Activated naive CD8-positive, alpha-beta T cell treated with anti-CD3 and anti-CD28 coated beads for 36 hours (primary cell): ENCODE measurements at regions not wholly inside any gene's neighbourhood (a gene's known extent, or its start where the extent isn't known, plus 50 kb on each side); places are given as distances from the start of the nearest gene placed in this dataset.

Source experiments
- DNase-seq: peaks from one replicate; pipeline ENCODE4 v3.0.0; 2021
- H3K27ac Mint-ChIP-seq: one replicate; pipeline ENCODE4 v1.8.0; 2022; ENCODE audit warnings: mild to moderate bottlenecking, moderate library complexity, mixed read lengths
- H3K27me3 Mint-ChIP-seq: one replicate; pipeline ENCODE4 v1.8.0; 2022; ENCODE audit warnings: mild to moderate bottlenecking, mixed read lengths
- H3K36me3 Mint-ChIP-seq: one replicate; pipeline ENCODE4 v1.8.0; 2021; ENCODE audit warnings: mild to moderate bottlenecking, mixed read lengths
- H3K4me1 Mint-ChIP-seq: one replicate; pipeline ENCODE4 v1.8.0; 2021; ENCODE audit warnings: mixed read lengths
- H3K4me3 Mint-ChIP-seq: one replicate; pipeline ENCODE4 v1.8.0; 2022; ENCODE audit warnings: mild to moderate bottlenecking, moderate library complexity, mixed read lengths
- H3K9me3 Mint-ChIP-seq: one replicate; pipeline ENCODE4 v1.8.0; 2022; ENCODE audit warnings: mixed read lengths

DNA sequence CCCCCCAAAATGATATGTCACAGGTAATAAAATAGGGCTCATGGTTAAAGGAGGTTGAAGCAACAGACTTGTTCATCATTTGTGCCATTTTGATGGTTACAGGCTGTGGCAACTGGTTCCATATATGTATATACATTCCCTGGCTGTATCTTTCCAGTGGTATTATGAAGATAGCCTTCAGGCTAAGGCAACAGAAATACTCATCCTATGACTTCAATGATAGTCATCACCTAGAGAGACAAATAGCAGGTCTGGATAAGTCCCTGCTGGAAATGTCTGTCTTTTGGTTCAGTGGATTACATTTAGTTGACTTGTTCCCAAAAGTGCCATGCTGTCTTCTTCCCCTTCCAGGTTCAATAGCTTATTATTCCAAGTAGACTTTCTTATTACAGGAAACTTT, 997.4 kb downstream of the FLRT2 start:
- H3K4me3 Mint-ChIP-seq, result no peak overlapping the region

DNA sequence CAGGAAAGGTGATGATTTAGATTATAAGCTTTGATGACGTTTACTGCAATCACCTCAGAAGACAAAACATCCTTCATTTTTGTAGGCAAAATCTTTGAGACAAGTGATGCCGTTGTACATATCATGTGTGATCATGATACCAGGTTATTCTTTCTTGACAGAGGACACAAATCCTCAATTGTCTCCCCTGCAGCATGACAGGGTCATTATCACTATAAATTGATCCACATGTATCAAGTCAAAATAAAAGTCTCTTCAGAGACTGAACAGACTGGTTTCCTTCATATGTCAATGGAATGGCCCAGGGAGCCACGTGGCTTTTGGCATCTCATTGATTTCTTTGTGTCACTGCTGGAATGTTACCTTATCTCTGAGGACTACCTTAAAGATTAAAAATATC, 995.7 kb downstream of the FLRT2 start:
- no peaks in the 10 kb centered on the region for H3K27me3 Mint-ChIP-seq
- no peaks in the 10 kb centered on the region for H3K4me1 Mint-ChIP-seq
- no peaks in the 10 kb centered on the region for H3K9me3 Mint-ChIP-seq
- H3K36me3 Mint-ChIP-seq, result no peaks in the 10 kb centered on the region
- H3K4me3 Mint-ChIP-seq, result no peak overlapping the region
- no peak for DNase-seq
- H3K27ac Mint-ChIP-seq, result no peak overlapping the region

More for the DNA sequence above, 997.4 kb downstream of the FLRT2 start:
- DNase-seq, result no peak
- Mint-ChIP-seq H3K9me3 (no peaks in the 10 kb centered on the region), H3K27me3 (no peaks in the 10 kb centered on the region), H3K4me1 (no peaks in the 10 kb centered on the region), H3K36me3 (no peaks in the 10 kb centered on the region), H3K27ac (no peak overlapping the region)

DNA sequence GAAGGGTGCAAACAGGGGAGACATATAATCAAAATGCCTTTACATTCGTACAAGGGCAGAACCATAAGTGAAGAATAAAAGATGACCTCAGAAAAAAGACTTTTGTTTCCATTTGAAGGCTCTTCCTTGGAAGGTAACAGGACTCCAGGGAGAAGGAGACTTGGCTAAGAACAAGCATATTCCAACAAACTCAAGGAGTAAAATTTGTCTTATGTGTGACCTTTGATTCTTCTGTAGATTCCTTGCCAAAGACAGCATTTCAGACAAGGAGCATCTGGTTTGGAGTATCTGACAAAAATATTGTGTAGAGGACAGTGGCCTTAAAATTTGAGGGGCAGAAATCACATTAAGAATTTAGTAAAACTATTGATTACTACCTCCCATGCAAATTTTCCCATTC, 991.9 kb downstream of the FLRT2 start:
- Mint-ChIP-seq H3K36me3 (no peaks in the 10 kb centered on the region), H3K27me3 (no peaks in the 10 kb centered on the region), H3K4me3 (no peak overlapping the region), H3K27ac (no peak overlapping the region), H3K9me3 (no peaks in the 10 kb centered on the region), H3K4me1 (no peaks in the 10 kb centered on the region)
- no peak for DNase-seq

DNA sequence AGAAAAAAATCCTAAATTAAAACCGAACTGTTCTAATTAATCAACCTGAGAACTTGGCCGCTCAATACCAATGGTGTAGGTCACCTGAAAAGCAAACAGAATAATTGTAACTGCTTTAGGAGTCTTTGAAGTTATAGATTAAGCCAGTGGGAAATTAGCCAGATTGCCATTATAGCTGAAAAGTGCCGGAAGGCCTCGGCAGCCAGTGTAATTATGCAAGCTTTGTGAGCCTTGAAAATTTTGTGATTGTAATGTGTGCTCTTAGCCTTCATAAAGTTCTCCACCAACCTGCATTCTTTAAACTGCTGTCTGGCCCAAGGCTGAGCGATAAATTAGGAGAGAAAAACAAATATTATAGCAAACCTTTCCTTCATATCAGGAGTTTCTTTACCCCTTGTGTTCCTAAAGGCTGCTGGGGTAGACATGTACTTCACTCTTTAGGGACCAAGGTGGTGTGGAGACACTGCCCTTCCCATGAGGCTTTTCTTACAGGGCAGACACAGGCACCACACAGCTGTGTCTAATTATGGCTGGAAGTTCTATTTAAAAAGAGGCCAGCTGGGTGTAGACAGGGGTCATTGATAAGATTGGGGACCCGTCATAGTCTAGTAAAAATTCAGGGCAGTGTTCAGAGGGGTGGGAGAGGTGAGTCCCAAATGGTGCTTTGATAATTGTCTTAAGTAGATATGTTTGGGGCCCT, 991.2 kb downstream of the FLRT2 start:
- H3K27me3 Mint-ChIP-seq, result no peaks in the 10 kb centered on the region
- no peak overlapping the region for H3K27ac Mint-ChIP-seq
- H3K4me1 Mint-ChIP-seq, result no peaks in the 10 kb centered on the region
- no peaks in the 10 kb centered on the region for H3K36me3 Mint-ChIP-seq
- H3K4me3 Mint-ChIP-seq, result no peak overlapping the region
- no peak for DNase-seq
- no peaks in the 10 kb centered on the region for H3K9me3 Mint-ChIP-seq

DNA sequence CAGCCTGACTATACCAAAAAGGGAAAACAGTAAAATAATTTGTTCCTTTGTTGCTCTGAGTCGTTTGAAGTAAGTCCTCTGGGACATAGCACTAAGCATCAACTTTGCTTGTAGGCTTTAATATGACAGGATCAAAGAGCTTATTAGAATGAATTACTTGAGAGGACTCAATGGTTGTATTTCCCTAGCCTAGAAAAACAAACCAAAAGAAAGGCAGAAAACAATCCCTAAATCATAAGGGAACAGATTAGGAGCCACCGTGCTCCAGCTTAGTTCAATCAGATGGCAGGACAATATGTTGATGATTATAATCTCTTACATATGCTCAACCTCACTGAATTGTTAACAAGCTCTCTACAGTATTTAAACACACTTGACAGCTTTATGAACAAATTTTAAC, 988.4 kb downstream of the FLRT2 start:
- Mint-ChIP-seq H3K27ac (no peak overlapping the region), H3K4me3 (no peak overlapping the region), H3K9me3 (no peaks in the 10 kb centered on the region), H3K36me3 (no peaks in the 10 kb centered on the region), H3K4me1 (no peaks in the 10 kb centered on the region), H3K27me3 (no peaks in the 10 kb centered on the region)
- no peak for DNase-seq

DNA sequence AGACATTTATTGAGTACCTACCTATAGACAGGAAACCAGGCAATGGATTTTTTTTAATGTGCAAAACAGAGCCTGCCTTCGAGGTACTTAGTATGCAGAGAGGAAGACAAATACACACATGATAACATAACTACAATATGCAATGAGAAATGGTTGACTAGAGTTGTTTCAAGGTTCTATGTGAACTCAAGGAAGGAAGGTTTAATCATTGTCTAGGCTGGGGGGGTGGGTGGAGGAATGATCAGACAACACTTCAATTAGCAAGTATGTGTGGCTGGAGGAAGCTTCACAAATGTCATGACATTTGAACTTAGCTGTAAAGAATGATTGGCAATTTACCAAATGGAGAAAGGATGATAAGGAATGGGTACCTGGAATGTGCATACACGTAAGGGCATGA, 985.3 kb downstream of the FLRT2 start:
- DNase-seq, result no peak
- no peak overlapping the region for H3K4me3 Mint-ChIP-seq
- H3K27me3 Mint-ChIP-seq, result no peaks in the 10 kb centered on the region
- no peaks in the 10 kb centered on the region for H3K9me3 Mint-ChIP-seq
- H3K36me3 Mint-ChIP-seq, result no peaks in the 10 kb centered on the region
- no peaks in the 10 kb centered on the region for H3K4me1 Mint-ChIP-seq
- H3K27ac Mint-ChIP-seq, result no peak overlapping the region

DNA sequence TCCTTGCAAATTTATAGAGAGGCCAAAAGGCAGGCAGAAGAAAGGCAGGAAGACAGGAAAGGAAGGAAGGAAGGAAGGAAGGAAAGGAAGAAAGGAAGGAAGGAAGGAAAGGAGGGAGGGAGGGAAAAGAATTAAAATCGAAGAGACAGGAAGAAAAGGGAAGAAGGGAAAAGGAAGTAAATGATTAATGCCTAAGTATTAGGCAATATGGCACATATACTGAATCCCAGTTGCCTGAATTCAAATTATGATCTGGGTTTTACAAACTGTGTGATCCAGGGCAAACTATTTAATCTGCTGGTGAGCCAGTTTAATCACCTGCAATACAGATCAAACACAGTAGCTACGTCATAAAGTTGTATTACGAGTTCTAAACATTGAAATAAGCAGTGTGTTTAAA, 983.6 kb downstream of the FLRT2 start:
- no peak overlapping the region for H3K4me3 Mint-ChIP-seq
- no peak for DNase-seq
- H3K27me3 Mint-ChIP-seq, result no peaks in the 10 kb centered on the region
- H3K36me3 Mint-ChIP-seq, result no peaks in the 10 kb centered on the region
- no peaks in the 10 kb centered on the region for H3K9me3 Mint-ChIP-seq
- H3K27ac Mint-ChIP-seq, result no peak overlapping the region
- no peaks in the 10 kb centered on the region for H3K4me1 Mint-ChIP-seq

DNA sequence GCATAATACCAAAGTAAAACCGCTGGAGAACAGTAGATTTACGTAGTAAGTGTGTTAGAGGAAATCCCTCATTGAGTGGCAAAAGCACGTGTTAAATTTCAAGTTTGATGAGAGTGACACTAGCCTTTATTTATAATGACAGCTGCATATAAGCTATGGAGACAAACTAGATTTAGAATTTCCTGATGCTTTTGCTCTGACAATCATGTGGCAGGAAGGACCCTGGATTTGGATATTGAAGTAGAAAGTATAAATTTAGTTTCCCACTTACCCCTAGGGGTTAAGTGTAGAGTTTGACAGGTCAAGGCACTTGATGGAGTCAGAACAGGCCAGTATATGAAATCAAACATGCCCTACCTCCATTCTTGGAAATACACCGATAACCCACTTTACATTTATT, 983.1 kb downstream of the FLRT2 start:
- no peaks in the 10 kb centered on the region for H3K27me3 Mint-ChIP-seq
- H3K4me3 Mint-ChIP-seq, result no peak overlapping the region
- no peaks in the 10 kb centered on the region for H3K9me3 Mint-ChIP-seq
- no peak overlapping the region for H3K27ac Mint-ChIP-seq
- H3K4me1 Mint-ChIP-seq, result no peaks in the 10 kb centered on the region
- no peaks in the 10 kb centered on the region for H3K36me3 Mint-ChIP-seq
- no peak for DNase-seq

DNA sequence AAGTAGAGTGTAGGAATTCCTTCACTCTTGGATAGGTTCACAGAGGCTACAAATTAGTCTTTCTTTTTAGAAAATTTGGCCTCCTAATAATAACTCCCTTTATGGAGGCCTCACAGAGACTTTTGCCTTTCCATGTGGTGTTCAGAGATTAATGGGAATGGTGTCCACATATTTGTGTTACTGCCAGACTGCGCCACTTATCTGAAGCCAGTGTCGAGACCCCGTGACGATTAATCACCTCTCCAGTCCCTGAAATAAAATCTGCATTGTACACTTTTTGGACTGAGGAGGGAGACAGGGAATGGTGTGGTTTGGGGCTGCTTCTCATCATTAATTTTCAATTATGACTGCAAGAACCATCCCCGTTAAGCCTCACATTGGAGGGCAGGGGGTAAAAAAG, 980.5 kb downstream of the FLRT2 start:
- Mint-ChIP-seq H3K9me3 (no peaks in the 10 kb centered on the region), H3K27ac (no peak overlapping the region), H3K4me1 (no peaks in the 10 kb centered on the region), H3K4me3 (no peak overlapping the region), H3K36me3 (no peaks in the 10 kb centered on the region), H3K27me3 (no peaks in the 10 kb centered on the region)
- DNase-seq, result no peak

DNA sequence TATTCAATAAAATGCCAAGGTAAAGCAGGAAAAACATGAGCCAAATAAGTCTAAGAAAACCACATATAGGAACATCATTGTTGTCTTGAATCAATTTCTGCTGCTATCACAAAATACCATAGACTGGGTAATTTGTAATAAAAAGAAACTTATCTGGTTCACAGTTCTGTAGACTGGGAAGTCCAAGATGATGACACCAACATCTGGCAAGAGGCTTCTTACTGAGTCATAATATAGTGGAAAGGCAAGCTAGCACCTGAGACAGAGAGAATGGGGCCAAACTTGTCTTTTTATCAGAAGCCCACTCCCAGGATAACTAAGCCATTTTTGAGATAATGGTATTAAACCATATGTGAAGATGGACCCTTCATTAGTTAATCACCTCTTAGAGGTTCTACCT, 975.9 kb downstream of the FLRT2 start:
- Mint-ChIP-seq H3K4me3 (no peak overlapping the region), H3K27ac (no peak overlapping the region), H3K27me3 (no peaks in the 10 kb centered on the region), H3K4me1 (peaks cover 4% of the 10 kb centered on the region), H3K9me3 (no peaks in the 10 kb centered on the region), H3K36me3 (no peaks in the 10 kb centered on the region)
- DNase-seq, result no peak

DNA sequence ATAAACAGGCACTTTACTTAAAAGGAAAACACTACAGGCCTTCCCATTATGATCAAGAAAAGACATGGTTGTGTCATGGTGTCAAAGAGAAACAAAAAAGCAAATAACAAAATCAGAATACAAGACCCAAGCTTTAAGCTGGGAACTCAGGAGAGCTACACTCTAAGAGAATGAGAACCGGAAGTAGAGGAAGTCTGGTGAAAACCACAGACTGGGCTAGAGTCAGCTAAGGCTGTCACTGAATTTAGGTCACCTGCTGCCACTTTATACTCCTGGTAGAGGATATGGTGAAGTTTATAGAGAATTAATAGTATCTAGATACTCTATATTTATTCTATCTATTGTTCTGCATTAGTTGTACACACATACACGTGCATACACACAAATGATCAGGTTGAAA, 971.7 kb downstream of the FLRT2 start:
- Mint-ChIP-seq H3K4me3 (no peak overlapping the region), H3K27me3 (no peaks in the 10 kb centered on the region), H3K36me3 (no peaks in the 10 kb centered on the region), H3K9me3 (no peaks in the 10 kb centered on the region), H3K4me1 (peaks cover 4% of the 10 kb centered on the region), H3K27ac (no peak overlapping the region)
- DNase-seq, result no peak

DNA sequence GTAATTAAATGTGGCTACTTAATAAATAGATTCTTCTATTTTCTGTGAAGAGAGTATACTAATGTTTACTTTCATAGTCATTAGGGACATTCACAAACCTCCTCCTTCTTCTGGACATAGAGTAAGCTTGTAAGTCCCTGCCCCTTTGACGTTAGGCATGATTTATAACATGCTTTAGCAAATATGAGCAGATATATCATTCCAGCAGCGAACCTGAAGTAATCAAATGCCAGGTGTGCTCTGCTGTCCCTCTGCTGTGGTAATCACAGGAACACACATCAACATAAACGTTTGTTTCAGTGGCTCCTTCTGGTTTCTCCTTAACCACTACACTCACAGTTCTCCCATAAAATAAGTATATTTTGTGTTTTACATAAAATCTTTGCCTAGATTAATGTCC, 961.8 kb downstream of the FLRT2 start:
- no peak for DNase-seq
- peaks cover 1% of the 10 kb centered on the region for H3K9me3 Mint-ChIP-seq
- H3K4me3 Mint-ChIP-seq, result no peak overlapping the region
- no peaks in the 10 kb centered on the region for H3K4me1 Mint-ChIP-seq
- H3K27me3 Mint-ChIP-seq, result no peaks in the 10 kb centered on the region
- H3K27ac Mint-ChIP-seq, result no peak overlapping the region
- no peaks in the 10 kb centered on the region for H3K36me3 Mint-ChIP-seq

DNA sequence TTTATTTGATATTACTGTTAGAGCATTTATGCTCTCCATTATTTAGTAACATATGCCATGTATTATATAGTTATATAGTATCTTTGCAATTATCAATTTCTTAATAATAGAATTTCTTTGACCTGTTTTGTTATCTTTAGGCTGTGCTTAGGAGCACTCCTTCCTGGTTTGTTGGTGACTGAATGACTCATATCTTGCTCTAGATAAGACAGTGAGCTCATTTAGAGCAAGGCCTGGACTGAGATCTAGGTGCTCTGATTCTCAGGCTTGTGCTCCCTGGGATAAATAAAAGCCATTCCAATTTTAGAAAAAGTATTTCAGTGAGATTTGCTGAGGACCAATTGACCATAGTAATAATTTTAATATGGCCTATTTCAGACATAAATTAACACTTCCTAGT, 951.2 kb downstream of the FLRT2 start:
- no peaks in the 10 kb centered on the region for H3K36me3 Mint-ChIP-seq
- no peak overlapping the region for H3K27ac Mint-ChIP-seq
- no peaks in the 10 kb centered on the region for H3K27me3 Mint-ChIP-seq
- H3K4me1 Mint-ChIP-seq, result no peaks in the 10 kb centered on the region
- H3K4me3 Mint-ChIP-seq, result no peak overlapping the region
- no peak for DNase-seq
- no peaks in the 10 kb centered on the region for H3K9me3 Mint-ChIP-seq

DNA sequence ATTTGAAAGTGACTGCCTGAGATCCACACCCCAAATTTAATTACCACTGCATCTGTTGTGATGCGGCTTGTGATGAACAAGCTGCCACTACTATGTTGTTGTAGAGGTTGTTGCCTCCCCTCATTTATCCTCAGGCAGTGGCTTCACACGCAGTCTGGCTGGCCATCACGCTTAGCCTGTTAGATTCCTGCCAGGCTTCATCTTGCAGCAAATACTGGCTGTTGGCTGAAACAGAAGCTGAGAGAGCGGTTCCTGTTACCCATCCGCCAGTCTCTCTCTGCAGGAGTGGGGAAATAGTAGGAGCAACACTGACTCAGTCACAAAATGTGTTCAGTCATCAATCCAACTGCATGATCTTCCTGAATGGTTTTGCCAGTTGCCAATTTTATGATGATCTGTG, 934.4 kb downstream of the FLRT2 start:
- H3K4me1 Mint-ChIP-seq, result no peaks in the 10 kb centered on the region
- no peak for DNase-seq
- H3K27me3 Mint-ChIP-seq, result no peaks in the 10 kb centered on the region
- no peak overlapping the region for H3K4me3 Mint-ChIP-seq
- H3K36me3 Mint-ChIP-seq, result no peaks in the 10 kb centered on the region
- no peak overlapping the region for H3K27ac Mint-ChIP-seq
- no peaks in the 10 kb centered on the region for H3K9me3 Mint-ChIP-seq

DNA sequence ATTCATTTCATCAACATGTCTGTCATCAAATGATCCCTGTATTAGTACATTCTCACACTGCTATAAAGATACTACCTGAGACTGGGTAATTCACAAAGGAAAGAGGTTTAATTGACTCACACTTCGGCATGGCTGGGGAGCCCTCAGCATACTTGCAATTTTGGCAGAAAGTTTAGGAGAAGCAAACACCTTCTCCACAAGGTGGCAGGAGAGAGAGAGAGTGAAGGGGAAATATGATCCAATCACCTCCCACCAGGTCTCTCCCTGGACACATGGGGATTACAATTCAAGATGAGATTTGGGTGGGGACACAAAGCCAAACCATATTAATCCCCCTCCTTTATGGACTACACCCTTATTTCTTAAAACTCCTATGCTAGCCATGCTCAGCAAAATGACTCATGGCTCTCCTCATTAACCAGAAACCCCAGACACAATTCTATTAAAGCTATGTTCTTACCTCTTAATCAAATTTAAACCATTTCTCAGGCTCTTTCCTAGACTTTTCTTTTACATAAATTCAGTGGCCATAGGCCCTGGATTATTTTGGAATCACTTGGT, 932.3 kb downstream of the FLRT2 start:
- Mint-ChIP-seq H3K9me3 (no peaks in the 10 kb centered on the region), H3K36me3 (no peaks in the 10 kb centered on the region), H3K27ac (no peak overlapping the region), H3K27me3 (no peaks in the 10 kb centered on the region), H3K4me1 (no peaks in the 10 kb centered on the region), H3K4me3 (no peak overlapping the region)
- no peak for DNase-seq

DNA sequence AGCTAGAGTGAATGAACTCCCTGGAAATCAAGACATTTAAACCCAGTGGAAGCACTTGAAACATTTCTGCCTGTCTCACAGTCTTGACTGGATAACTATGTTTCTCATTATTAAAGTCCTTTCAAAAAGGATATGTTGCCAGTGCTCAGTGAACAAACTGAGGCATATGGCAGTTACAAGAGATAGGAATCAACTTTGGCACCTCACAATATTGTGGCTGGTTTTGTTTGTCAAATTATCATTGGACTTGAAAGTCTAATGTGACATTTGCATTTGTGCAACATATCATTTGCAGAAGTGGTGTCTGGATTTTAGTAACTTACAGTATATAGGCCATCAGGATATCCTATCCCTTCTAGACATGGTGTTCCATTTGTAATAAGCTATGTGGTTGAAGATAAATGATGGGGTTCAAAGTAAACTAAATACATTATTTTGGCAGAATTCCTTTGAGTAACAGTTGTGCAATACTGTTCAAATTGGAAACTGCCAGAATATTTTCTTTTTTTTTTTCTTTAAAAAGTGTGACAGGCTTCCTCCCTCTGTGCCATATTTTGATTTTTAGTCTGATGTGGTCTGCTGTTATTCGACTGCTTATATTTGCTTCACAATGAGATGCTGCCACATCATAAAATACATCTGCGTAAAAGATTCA, 927.7 kb downstream of the FLRT2 start:
- DNase-seq, result no peak
- no peak overlapping the region for H3K27ac Mint-ChIP-seq

More for the DNA sequence above, 927.7 kb downstream of the FLRT2 start:
- H3K9me3 Mint-ChIP-seq, result no peaks in the 10 kb centered on the region
- no peaks in the 10 kb centered on the region for H3K4me1 Mint-ChIP-seq
- no peaks in the 10 kb centered on the region for H3K36me3 Mint-ChIP-seq
- H3K27me3 Mint-ChIP-seq, result no peaks in the 10 kb centered on the region
- no peak overlapping the region for H3K4me3 Mint-ChIP-seq
